ENCODE measurements at regions not wholly inside any gene's neighbourhood (a gene's known extent, or its start where the extent isn't known, plus 50 kb on each side); places are given as distances from the start of the nearest gene placed in this dataset.

- H3K9ac ChIP-seq (ENCODE audit: low read length): no peak overlapping the region
- H3K36me3 ChIP-seq (ENCODE audit: insufficient read depth, low read length): no peaks in the 10 kb centered on the region
- no peak for TF ChIP-seq EZH2 (IDR thresholded peaks at IDR 0.05; ENCODE audit: borderline replicate concordance, insufficient read depth, low read length, poor library complexity, severe bottlenecking)
- H3K9me3 ChIP-seq (ENCODE audit: low read length): no peaks in the 10 kb centered on the region
- H3K4me2 ChIP-seq (ENCODE audit: low read length): no peak overlapping the region
- no peaks in the 10 kb centered on the region for H3F3A ChIP-seq (ENCODE audit: insufficient read depth, low read length, poor library complexity, severe bottlenecking)
- no peaks in the 10 kb centered on the region for H4K20me1 ChIP-seq (ENCODE audit: insufficient read depth)
- H3K79me2 ChIP-seq (replicated peaks; ENCODE audit: insufficient read depth, low read length): no peaks in the 10 kb centered on the region
- no peaks in the 10 kb centered on the region for H3K9me2 ChIP-seq (ENCODE audit: insufficient read depth, low read length)
- H3K27me3 ChIP-seq (ENCODE audit: insufficient read depth, low read depth, low read length): no peaks in the 10 kb centered on the region
- H3K4me3 ChIP-seq (ENCODE audit: low read length): no peak overlapping the region
- H2AFZ ChIP-seq (ENCODE audit: low read depth, low read length): no peak overlapping the region
- no peak overlapping the region for H3K27ac ChIP-seq (ENCODE audit: low read length)
These were observed 129.6 kb downstream of the ZWINT start for GRCh38 chr10:56231436-56231835.

GRCh38 chr10:56222237-56222636 lies 138.8 kb downstream of the ZWINT start:
- Histone ChIP-seq H3K9me3 (ENCODE audit: low read length) (no peaks in the 10 kb centered on the region), H3K36me3 (ENCODE audit: insufficient read depth, low read length) (no peaks in the 10 kb centered on the region), H3F3A (ENCODE audit: insufficient read depth, low read length, poor library complexity, severe bottlenecking) (no peaks in the 10 kb centered on the region), H3K9ac (ENCODE audit: low read length) (no peak overlapping the region), H3K4me3 (ENCODE audit: low read length) (no peak overlapping the region), H3K27me3 (ENCODE audit: insufficient read depth, low read depth, low read length) (no peaks in the 10 kb centered on the region), H2AFZ (ENCODE audit: low read depth, low read length) (no peak overlapping the region), H3K27ac (ENCODE audit: low read length) (no peak overlapping the region), H4K20me1 (ENCODE audit: insufficient read depth) (no peaks in the 10 kb centered on the region), H3K79me2 (replicated peaks; ENCODE audit: insufficient read depth, low read length) (no peaks in the 10 kb centered on the region), H3K4me2 (ENCODE audit: low read length) (no peak overlapping the region), H3K9me2 (ENCODE audit: insufficient read depth, low read length) (no peaks in the 10 kb centered on the region)
- TF ChIP-seq MXI1 (conservative IDR thresholded peaks at IDR 0.05; ENCODE audit: poor library complexity, severe bottlenecking) (no peak), EP300 (conservative IDR thresholded peaks at IDR 0.05; ENCODE audit: poor library complexity, severe bottlenecking) (no peak), TAF1 (IDR thresholded peaks at IDR 0.05; ENCODE audit: low read depth) (no peak), CTCF (IDR thresholded peaks at IDR 0.05; ENCODE audit: poor library complexity, severe bottlenecking) (no peak), POLR2AphosphoS5 (IDR thresholded peaks at IDR 0.05) (no peak), SMC3 (conservative IDR thresholded peaks at IDR 0.05; ENCODE audit: poor library complexity) (no peak), RAD21 (conservative IDR thresholded peaks at IDR 0.05) (no peak), EZH2 (IDR thresholded peaks at IDR 0.05; ENCODE audit: borderline replicate concordance, insufficient read depth, low read length, poor library complexity, severe bottlenecking) (no peak)
- TF ChIP-seq, protein P1, sequence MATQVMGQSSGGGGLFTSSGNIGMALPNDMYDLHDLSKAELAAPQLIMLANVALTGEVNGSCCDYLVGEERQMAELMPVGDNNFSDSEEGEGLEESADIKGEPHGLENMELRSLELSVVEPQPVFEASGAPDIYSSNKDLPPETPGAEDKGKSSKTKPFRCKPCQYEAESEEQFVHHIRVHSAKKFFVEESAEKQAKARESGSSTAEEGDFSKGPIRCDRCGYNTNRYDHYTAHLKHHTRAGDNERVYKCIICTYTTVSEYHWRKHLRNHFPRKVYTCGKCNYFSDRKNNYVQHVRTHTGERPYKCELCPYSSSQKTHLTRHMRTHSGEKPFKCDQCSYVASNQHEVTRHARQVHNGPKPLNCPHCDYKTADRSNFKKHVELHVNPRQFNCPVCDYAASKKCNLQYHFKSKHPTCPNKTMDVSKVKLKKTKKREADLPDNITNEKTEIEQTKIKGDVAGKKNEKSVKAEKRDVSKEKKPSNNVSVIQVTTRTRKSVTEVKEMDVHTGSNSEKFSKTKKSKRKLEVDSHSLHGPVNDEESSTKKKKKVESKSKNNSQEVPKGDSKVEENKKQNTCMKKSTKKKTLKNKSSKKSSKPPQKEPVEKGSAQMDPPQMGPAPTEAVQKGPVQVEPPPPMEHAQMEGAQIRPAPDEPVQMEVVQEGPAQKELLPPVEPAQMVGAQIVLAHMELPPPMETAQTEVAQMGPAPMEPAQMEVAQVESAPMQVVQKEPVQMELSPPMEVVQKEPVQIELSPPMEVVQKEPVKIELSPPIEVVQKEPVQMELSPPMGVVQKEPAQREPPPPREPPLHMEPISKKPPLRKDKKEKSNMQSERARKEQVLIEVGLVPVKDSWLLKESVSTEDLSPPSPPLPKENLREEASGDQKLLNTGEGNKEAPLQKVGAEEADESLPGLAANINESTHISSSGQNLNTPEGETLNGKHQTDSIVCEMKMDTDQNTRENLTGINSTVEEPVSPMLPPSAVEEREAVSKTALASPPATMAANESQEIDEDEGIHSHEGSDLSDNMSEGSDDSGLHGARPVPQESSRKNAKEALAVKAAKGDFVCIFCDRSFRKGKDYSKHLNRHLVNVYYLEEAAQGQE (IDR thresholded peaks at IDR 0.05; ENCODE audit: borderline replicate concordance): no peak

DNA sequence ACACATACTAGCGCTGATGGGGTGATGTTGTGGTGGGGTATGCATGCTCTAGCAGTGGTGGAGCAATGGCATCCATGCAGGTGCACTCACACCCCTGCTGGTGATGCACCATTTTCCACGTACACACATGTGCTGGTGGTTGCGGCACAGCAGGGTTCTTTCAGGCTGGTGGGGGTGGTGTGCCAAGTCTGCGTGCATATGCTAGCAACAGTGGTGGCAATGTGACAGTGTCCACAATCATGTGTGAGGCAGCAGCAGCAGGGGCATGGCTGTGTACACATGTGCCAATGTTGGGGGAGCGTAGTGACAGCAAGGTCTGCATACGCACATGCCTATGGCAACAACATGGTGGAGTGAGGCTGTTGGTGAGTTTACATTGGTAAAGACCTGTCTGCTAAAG lies 148.1 kb downstream of the ZWINT start:
- Histone ChIP-seq H3K4me3 (ENCODE audit: low read length) (no peak overlapping the region), H4K20me1 (ENCODE audit: insufficient read depth) (no peaks in the 10 kb centered on the region), H3K27me3 (ENCODE audit: insufficient read depth, low read depth, low read length) (no peaks in the 10 kb centered on the region), H3K9ac (ENCODE audit: low read length) (no peak overlapping the region), H3K4me2 (ENCODE audit: low read length) (no peak overlapping the region), H3K36me3 (ENCODE audit: insufficient read depth, low read length) (no peaks in the 10 kb centered on the region), H2AFZ (ENCODE audit: low read depth, low read length) (no peak overlapping the region), H3K79me2 (replicated peaks; ENCODE audit: insufficient read depth, low read length) (no peaks in the 10 kb centered on the region), H3K9me3 (ENCODE audit: low read length) (no peaks in the 10 kb centered on the region), H3F3A (ENCODE audit: insufficient read depth, low read length, poor library complexity, severe bottlenecking) (no peaks in the 10 kb centered on the region), H3K27ac (ENCODE audit: low read length) (no peak overlapping the region), H3K9me2 (ENCODE audit: insufficient read depth, low read length) (no peaks in the 10 kb centered on the region)
- TF ChIP-seq CTCF (IDR thresholded peaks at IDR 0.05; ENCODE audit: poor library complexity, severe bottlenecking) (no peak), TAF1 (IDR thresholded peaks at IDR 0.05; ENCODE audit: low read depth) (no peak), POLR2AphosphoS5 (IDR thresholded peaks at IDR 0.05) (no peak), SMC3 (conservative IDR thresholded peaks at IDR 0.05; ENCODE audit: poor library complexity) (no peak), RAD21 (conservative IDR thresholded peaks at IDR 0.05) (no peak), EZH2 (IDR thresholded peaks at IDR 0.05; ENCODE audit: borderline replicate concordance, insufficient read depth, low read length, poor library complexity, severe bottlenecking) (no peak), MXI1 (conservative IDR thresholded peaks at IDR 0.05; ENCODE audit: poor library complexity, severe bottlenecking) (no peak), EP300 (conservative IDR thresholded peaks at IDR 0.05; ENCODE audit: poor library complexity, severe bottlenecking) (no peak)
- TF ChIP-seq, protein P1 (IDR thresholded peaks at IDR 0.05; ENCODE audit: borderline replicate concordance): no peak

All from neural cell (in vitro differentiated cells).